Brain microvascular endothelial cell (primary cell): ENCODE measurements at regions not wholly inside any gene's neighbourhood (a gene's known extent, or its start where the extent isn't known, plus 50 kb on each side); places are given as distances from the start of the nearest gene placed in this dataset.

Source experiments
- DNase-seq: peaks from one replicate; pipeline ENCODE4 v3.0.0-alpha.2; 2020
- H3K27ac ChIP-seq: fragments of 250-450 bp; sonication (Bioruptor Pico); 2 replicates; pipeline ENCODE4 v1.5.1; 2020; ENCODE audit warnings: mild to moderate bottlenecking, moderate library complexity
- H3K27me3 ChIP-seq: fragments of 250-450 bp; sonication (Bioruptor Pico); replicated peaks from 2 replicates; pipeline ENCODE4 v1.5.1; 2020; ENCODE audit warnings: mild to moderate bottlenecking
- H3K36me3 ChIP-seq: fragments of 250-450 bp; sonication (Bioruptor Pico); replicated peaks from 2 replicates; pipeline ENCODE4 v1.5.1; 2020; ENCODE audit warnings: mild to moderate bottlenecking
- H3K4me3 ChIP-seq: 2 replicates; pipeline ENCODE4 v1.5.1; 2011; ENCODE audit warnings: low read depth, mild to moderate bottlenecking, control low read depth, low read length, moderate library complexity
- in situ Hi-C: cut with HindIII; loops from 2 replicates; pipeline ENCODE4 v1.10.0; 2017; ENCODE audit warnings: low sequenced_read_pairs, low pct_ligation_motif_present
- TF ChIP-seq, protein P1 (sequence below): IDR thresholded peaks from 2 replicates; pipeline ENCODE4 v1.5.1; 2011; ENCODE audit warnings: low read depth, mild to moderate bottlenecking, moderate library complexity, low read length, control low read depth, inconsistent platforms; ENCODE audit errors: missing control alignments

DNA sequence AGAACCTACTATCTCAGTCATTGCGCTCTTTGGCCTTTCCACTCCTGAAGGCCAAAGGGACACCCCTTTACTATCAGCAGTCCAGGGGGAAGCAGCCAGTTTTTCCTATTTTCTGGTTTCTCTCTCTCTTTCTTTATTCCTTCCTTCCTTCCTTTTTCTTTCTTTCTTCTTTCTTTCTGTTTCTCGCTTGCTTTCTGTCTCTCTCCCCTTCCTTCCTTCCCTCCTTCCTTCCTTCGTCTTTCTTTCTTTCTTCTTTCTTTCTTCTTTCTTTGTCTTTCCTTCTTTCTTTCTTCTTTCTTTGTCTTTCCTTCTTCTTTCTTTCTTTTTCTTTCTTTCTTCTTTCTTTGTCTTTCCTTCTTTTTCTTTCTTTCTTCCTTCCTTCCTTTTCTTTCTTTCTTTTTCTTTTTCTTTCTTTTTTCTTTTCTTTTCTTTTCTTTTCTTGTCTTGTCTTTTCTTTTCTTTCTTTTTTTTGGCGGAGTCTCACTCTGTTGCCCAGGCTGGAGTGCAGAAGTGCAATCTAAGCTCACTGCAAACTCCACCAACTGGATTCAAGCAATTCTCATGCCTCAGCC lies 64.9 kb upstream of the OTX2 start:
- no peak overlapping the region for H3K4me3 ChIP-seq
- TF ChIP-seq, protein P1, sequence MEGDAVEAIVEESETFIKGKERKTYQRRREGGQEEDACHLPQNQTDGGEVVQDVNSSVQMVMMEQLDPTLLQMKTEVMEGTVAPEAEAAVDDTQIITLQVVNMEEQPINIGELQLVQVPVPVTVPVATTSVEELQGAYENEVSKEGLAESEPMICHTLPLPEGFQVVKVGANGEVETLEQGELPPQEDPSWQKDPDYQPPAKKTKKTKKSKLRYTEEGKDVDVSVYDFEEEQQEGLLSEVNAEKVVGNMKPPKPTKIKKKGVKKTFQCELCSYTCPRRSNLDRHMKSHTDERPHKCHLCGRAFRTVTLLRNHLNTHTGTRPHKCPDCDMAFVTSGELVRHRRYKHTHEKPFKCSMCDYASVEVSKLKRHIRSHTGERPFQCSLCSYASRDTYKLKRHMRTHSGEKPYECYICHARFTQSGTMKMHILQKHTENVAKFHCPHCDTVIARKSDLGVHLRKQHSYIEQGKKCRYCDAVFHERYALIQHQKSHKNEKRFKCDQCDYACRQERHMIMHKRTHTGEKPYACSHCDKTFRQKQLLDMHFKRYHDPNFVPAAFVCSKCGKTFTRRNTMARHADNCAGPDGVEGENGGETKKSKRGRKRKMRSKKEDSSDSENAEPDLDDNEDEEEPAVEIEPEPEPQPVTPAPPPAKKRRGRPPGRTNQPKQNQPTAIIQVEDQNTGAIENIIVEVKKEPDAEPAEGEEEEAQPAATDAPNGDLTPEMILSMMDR, result no peak
- no peaks in the 10 kb centered on the region for H3K27me3 ChIP-seq
- H3K36me3 ChIP-seq, result no peaks in the 10 kb centered on the region
- H3K27ac ChIP-seq, result no peak overlapping the region
- no peak for DNase-seq
- in situ Hi-C loops, result no loop called here

DNA sequence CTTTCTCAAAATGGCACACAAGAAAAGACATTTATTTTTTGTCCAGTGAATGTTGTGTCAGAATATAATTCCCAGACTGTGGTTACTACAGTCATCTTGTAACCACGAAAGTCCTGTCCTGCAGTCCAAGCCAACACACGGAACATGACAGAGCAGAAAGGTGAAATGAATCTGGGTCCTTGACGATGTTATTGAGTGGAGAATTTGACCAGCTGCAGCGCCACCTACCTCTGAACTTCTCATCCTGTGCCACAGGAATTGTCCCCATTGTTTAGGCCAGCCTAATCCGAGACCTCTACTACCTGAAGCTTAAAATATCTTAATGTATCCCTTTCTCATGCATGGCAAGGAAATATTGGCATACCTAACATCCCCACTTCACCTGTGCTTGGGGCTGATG lies 64.1 kb upstream of the OTX2 start:
- in situ Hi-C loops, result no loop called here
- no peaks in the 10 kb centered on the region for H3K27me3 ChIP-seq
- no peak overlapping the region for H3K27ac ChIP-seq
- H3K36me3 ChIP-seq, result no peaks in the 10 kb centered on the region
- TF ChIP-seq, protein P1, result no peak
- no peak overlapping the region for H3K4me3 ChIP-seq
- DNase-seq, result no peak

DNA sequence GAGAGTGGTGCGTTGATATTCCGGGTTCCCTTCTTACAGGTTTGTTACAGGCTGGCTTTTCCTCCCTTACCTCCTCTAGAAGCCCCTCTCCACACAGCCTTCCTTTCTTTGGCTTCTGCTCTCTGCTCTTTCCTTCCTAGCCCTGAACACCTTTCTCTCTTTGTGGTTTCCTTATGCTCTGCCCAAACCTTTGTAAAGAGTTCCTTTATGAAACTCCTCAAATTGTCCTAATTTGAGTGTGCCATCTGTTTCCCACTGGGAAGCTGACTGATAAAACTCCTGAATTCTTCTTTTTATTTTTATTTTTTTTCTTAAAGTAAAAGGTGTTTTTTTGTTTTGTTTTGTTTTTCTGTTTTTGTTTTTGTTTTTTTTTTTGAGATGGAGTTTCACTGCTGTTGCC lies 60.1 kb upstream of the OTX2 start:
- no peak overlapping the region for H3K27ac ChIP-seq
- H3K27me3 ChIP-seq, result no peaks in the 10 kb centered on the region
- no peaks in the 10 kb centered on the region for H3K36me3 ChIP-seq
- no peak for DNase-seq
- no peak overlapping the region for H3K4me3 ChIP-seq
- TF ChIP-seq, protein P1, result no peak
- in situ Hi-C loops, result no loop called here

DNA sequence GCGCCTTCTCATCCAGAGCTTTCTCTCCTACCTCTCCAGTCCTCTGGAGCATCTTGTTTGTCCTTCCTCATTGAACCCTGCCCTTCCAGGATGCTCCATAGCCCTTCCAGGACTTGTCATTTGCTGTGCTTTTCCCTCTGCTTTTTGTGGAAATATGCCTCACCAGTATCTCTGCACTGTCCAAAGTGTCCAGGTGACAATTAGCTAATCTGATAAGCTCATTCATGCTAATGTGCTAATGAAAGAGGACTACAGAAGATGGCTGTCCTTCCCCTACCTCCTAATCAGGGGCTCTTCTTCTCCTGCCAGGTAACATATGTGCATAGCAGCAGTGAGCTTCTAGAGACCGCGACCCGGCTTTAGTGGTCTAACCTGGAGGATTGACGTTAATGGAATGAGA lies 58.4 kb upstream of the OTX2 start:
- TF ChIP-seq, protein P1, result no peak
- in situ Hi-C loops, result no loop called here
- Histone ChIP-seq H3K36me3 (no peaks in the 10 kb centered on the region), H3K27ac (no peak overlapping the region), H3K27me3 (no peaks in the 10 kb centered on the region), H3K4me3 (no peak overlapping the region)
- DNase-seq, result no peak

DNA sequence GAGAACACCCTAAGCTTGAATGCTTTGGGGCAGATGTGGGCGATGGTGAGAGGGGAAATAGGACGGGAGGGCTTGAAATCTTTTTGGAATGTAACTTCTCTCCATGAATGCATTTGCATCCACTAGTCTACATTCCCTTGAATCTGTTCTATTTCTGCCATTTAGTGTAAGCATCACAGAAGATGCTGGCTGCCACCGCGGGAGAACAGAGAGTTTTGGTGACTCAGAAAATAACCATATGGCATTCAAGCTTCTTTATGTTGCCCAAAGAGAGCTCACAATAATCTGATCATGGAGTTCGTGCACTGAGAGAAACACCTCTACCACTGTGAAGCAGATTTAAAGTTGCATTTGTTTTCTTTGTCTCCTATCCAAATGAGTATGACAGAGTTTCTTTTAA lies 52.6 kb upstream of the OTX2 start:
- in situ Hi-C loops, result no loop called here
- Histone ChIP-seq H3K27ac (no peak overlapping the region), H3K27me3 (no peaks in the 10 kb centered on the region), H3K4me3 (no peak overlapping the region), H3K36me3 (no peaks in the 10 kb centered on the region)
- no peak for DNase-seq
- TF ChIP-seq, protein P1, result no peak

DNA sequence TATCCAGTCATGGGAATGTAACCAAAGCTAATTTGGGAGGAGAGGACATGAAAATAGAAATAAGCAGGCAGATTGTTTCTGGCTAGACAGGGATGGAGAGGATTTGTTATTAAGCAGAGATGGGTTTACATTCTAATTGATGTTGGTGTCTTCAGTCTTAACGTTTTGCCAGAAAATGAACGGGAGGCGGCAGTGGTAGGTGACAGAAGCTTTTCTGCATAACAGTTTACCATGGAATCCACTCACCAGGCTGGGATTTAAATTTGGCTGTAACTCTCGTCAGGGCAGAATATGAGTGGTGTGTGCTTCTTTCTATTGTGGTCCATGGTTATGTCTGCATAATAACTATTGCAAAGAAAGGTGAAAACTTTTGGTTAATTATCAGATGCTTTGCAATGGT lies 50.2 kb upstream of the OTX2 start:
- Histone ChIP-seq H3K36me3 (no peaks in the 10 kb centered on the region), H3K4me3 (no peak overlapping the region), H3K27ac (no peak overlapping the region), H3K27me3 (no peaks in the 10 kb centered on the region)
- TF ChIP-seq, protein P1, result no peak
- no peak for DNase-seq
- in situ Hi-C loops, result no loop called here
